ENCODE measurements at regions not wholly inside any gene's neighbourhood (a gene's known extent, or its start where the extent isn't known, plus 50 kb on each side); places are given as distances from the start of the nearest gene placed in this dataset.

DNA sequence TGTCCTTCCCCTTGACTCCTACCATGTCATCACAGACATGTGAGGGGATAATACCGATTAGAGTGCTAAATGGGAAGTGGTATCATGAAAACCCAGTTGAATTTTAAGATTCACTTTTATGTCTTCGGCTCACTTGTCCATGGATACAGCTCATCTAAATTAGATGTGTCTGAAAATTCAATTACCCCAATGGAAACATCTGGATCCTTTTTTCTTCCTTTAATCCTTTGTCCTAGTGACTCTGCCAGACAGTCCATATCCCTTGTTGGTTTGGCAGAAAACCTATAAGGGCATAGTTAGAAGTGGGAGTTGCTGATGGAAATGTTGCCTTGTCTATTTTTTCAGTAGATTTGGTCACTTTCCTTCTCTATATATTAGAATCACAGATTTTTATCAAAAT is 271.9 kb downstream of the MTERF1 start:
- no peak for TF ChIP-seq POLR2AphosphoS5 (IDR thresholded peaks at IDR 0.05; ENCODE audit: low read depth, low read length)
- TF ChIP-seq POLR2A (IDR thresholded peaks at IDR 0.05; ENCODE audit: low read depth, low read length), result no peak
- TF ChIP-seq TAF1 (IDR thresholded peaks at IDR 0.05; ENCODE audit: borderline replicate concordance, low read depth, low read length), result no peak

All from GM12892 (cell line).